ENCODE measurements at regions not wholly inside any gene's neighbourhood (a gene's known extent, or its start where the extent isn't known, plus 50 kb on each side); places are given as distances from the start of the nearest gene placed in this dataset.

GRCh38 chr3:168371846-168372245, 276.1 kb upstream of the GOLIM4 start (continued):
- TF ChIP-seq, protein P1, sequence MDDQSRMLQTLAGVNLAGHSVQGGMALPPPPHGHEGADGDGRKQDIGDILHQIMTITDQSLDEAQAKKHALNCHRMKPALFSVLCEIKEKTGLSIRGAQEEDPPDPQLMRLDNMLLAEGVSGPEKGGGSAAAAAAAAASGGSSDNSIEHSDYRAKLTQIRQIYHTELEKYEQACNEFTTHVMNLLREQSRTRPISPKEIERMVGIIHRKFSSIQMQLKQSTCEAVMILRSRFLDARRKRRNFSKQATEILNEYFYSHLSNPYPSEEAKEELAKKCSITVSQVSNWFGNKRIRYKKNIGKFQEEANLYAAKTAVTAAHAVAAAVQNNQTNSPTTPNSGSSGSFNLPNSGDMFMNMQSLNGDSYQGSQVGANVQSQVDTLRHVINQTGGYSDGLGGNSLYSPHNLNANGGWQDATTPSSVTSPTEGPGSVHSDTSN (IDR thresholded peaks at IDR 0.05), result no peak
- TF ChIP-seq JUND (IDR thresholded peaks at IDR 0.05) (no peak), YY1 (IDR thresholded peaks at IDR 0.05; ENCODE audit: low read depth) (no peak), USF2 (IDR thresholded peaks at IDR 0.05; ENCODE audit: borderline replicate concordance, low read depth, low read length) (no peak), SMC3 (IDR thresholded peaks at IDR 0.05; ENCODE audit: low read depth, low read length) (no peak)

DNA sequence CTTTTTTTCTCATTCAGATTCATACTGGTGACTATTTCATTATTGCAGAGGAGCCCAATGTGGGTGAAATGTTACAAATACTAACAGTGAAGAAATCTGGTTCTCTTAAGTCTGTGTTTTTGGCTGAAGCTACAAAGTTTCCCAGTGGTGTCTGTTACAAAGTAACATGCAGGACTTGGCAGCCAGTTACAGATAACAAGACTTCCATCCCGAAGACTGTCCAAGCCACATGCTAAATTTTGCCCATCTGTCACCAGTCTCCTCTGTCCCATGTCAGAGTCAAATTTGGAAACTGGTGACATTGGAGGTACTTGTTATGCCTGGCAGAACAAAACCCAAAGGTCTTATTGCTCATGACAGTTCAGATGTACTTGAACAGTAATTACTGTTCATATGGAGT, 269.2 kb upstream of the GOLIM4 start:
- CTCF ChIA-PET, result no interaction called here
- H4K20me1 ChIP-seq (ENCODE audit: insufficient read depth), result no peaks in the 10 kb centered on the region
- no peaks in the 10 kb centered on the region for H3K9me2 ChIP-seq
- no peaks in the 10 kb centered on the region for H3K36me3 ChIP-seq (replicated peaks in 1 of 2; ENCODE audit: control insufficient read depth in 1 of 2, insufficient read depth in 2 of 2, low read length in 1 of 2)
- no peaks in the 10 kb centered on the region; a peak in 1 of 4 replicates for H3K4me1 ChIP-seq (ENCODE audit: control insufficient read depth in 1 of 2, insufficient read depth in 2 of 2, low read depth in 1 of 2, low read length in 1 of 2)
- TF ChIP-seq RCOR1 (IDR thresholded peaks at IDR 0.05; ENCODE audit: low read length) (no peak), ELF1 (IDR thresholded peaks at IDR 0.05) (no peak), MXI1 (IDR thresholded peaks at IDR 0.05; ENCODE audit: low read depth, low read length) (no peak), RXRA (IDR thresholded peaks at IDR 0.05; ENCODE audit: borderline replicate concordance, low read depth) (no peak), FOXJ3 (CRISPR knock-in tag; IDR thresholded peaks at IDR 0.05) (no peak), FOSL2 (IDR thresholded peaks at IDR 0.05; ENCODE audit: borderline replicate concordance, low read depth) (no peak), NFIC (IDR thresholded peaks at IDR 0.05; ENCODE audit: borderline replicate concordance) (no peak), GABPA (IDR thresholded peaks at IDR 0.05; ENCODE audit: low read depth) (no peak)
- no peak overlapping the region for H2AFZ ChIP-seq (ENCODE audit: low read depth)
- no peaks in the 10 kb centered on the region for H3K79me2 ChIP-seq (ENCODE audit: insufficient read depth)
- no peak overlapping the region for H3K4me2 ChIP-seq
- H3K27ac ChIP-seq (ENCODE audit: low read depth in 2 of 2, low read length in 1 of 2), result no peak overlapping the region
- 44% methylated on average over 1 of the region's 1 CpG for WGBS (ENCODE audit: low lambda C conversion rate)
- POLR2A ChIA-PET, result no interaction called here
- no peaks in the 10 kb centered on the region for H3F3A ChIP-seq (replicated peaks; ENCODE audit: insufficient read depth)
- H3K4me3 ChIP-seq (ENCODE audit: low read depth in 2 of 2, low read length in 1 of 2), result no peak overlapping the region
- no peak for DNase-seq
- H3K9ac ChIP-seq, result no peak overlapping the region
- H3K9me3 ChIP-seq, result no peaks in the 10 kb centered on the region
- H3K27me3 ChIP-seq (ENCODE audit: insufficient read depth), result no peaks in the 10 kb centered on the region

DNA sequence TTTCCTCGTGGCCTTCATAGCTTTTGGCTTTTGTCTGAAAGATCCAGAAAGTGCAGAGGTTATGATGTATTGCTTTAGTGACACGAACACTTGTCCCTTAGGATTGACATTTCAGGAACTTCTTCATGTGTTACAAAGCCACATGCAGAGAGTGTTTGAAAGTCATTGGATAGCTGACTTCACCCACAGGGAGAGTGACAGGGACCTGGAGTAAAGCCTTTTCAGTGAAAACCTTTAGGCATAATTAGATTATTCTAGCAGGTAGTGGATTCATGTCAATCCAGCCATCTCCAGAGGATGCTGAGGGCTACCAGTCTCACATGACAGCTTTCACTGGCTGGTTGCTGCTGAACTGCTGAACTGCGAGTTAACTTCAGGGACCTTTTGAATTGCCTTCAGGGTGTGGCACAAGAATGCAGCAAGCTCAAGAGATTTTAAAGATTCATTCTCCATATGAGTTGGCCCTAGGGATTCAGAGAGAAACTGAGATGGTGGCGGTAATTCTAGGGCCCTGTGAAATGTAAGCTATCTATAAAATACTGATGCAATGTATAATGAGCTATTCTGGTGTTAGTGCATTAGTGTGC, 267.0 kb upstream of the GOLIM4 start:
- Histone ChIP-seq H2AFZ (ENCODE audit: low read depth) (no peak overlapping the region), H3K9me3 (no peaks in the 10 kb centered on the region), H3K27ac (ENCODE audit: low read depth in 2 of 2, low read length in 1 of 2) (no peak overlapping the region), H3K27me3 (ENCODE audit: insufficient read depth) (no peaks in the 10 kb centered on the region), H3K9me2 (no peaks in the 10 kb centered on the region), H3K36me3 (replicated peaks in 1 of 2; ENCODE audit: control insufficient read depth in 1 of 2, insufficient read depth in 2 of 2, low read length in 1 of 2) (no peaks in the 10 kb centered on the region), H4K20me1 (ENCODE audit: insufficient read depth) (no peaks in the 10 kb centered on the region), H3K9ac (no peak overlapping the region), H3K4me3 (ENCODE audit: low read depth in 2 of 2, low read length in 1 of 2) (no peak overlapping the region), H3F3A (replicated peaks; ENCODE audit: insufficient read depth) (no peaks in the 10 kb centered on the region), H3K4me1 (ENCODE audit: control insufficient read depth in 1 of 2, insufficient read depth in 2 of 2, low read depth in 1 of 2, low read length in 1 of 2) (no peaks in the 10 kb centered on the region; a peak in 1 of 4 replicates), H3K4me2 (no peak overlapping the region), H3K79me2 (ENCODE audit: insufficient read depth) (no peaks in the 10 kb centered on the region)
- ChIA-PET POLR2A (no interaction called here), CTCF (interaction anchor here (1.1 to 1.3 kb wide), 2 partner anchors 258 to 485 kb away, joined by 3 read pairs; no protein-coding TSS in a partner anchor)
- WGBS (ENCODE audit: low lambda C conversion rate), result 33% methylated on average over 4 of the region's 4 CpGs
- no peak for DNase-seq
- no peak for TF ChIP-seq POLR2AphosphoS5 (IDR thresholded peaks at IDR 0.05; ENCODE audit: low read depth, low read length)
- TF ChIP-seq REST (IDR thresholded peaks at IDR 0.05; ENCODE audit: low read depth, low read length), result no peak
- TF ChIP-seq FOXM1 (IDR thresholded peaks at IDR 0.05; ENCODE audit: low read depth), result no peak
- no peak for TF ChIP-seq IRF3 (IDR thresholded peaks at IDR 0.05; ENCODE audit: low read depth, low read length)
- no peak for TF ChIP-seq MEF2A (IDR thresholded peaks at IDR 0.05; ENCODE audit: borderline replicate concordance, low read depth)
- TF ChIP-seq FOSL2 (IDR thresholded peaks at IDR 0.05; ENCODE audit: borderline replicate concordance, low read depth), result no peak
- TF ChIP-seq YY1 (IDR thresholded peaks at IDR 0.05; ENCODE audit: low read depth), result no peak
- TF ChIP-seq, protein P2, sequence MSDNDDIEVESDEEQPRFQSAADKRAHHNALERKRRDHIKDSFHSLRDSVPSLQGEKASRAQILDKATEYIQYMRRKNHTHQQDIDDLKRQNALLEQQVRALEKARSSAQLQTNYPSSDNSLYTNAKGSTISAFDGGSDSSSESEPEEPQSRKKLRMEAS (IDR thresholded peaks at IDR 0.05; ENCODE audit: low read depth), result no peak
- no peak for TF ChIP-seq TEAD4 (IDR thresholded peaks at IDR 0.05; ENCODE audit: borderline replicate concordance, insufficient read depth)

Measured in SK-N-SH (cell line).